HFFc6 (cell line): ENCODE measurements at regions not wholly inside any gene's neighbourhood (a gene's known extent, or its start where the extent isn't known, plus 50 kb on each side); places are given as distances from the start of the nearest gene placed in this dataset.

Experiments
- DNase-seq: peaks from one replicate; pipeline ENCODE4 v3.0.0-alpha.2; 2018
- H3K27ac Mint-ChIP-seq: 2 replicates; pipeline ENCODE4 v1.8.0; 2020; ENCODE audit warnings: mild to moderate bottlenecking, mixed read lengths
- H3K27me3 Mint-ChIP-seq: 2 replicates; pipeline ENCODE4 v1.8.0; 2021; ENCODE audit warnings: mild to moderate bottlenecking, moderate library complexity, mixed read lengths; ENCODE audit not compliant: insufficient read depth
- H3K36me3 Mint-ChIP-seq: 2 replicates; pipeline ENCODE4 v1.8.0; 2021; ENCODE audit warnings: low read depth, mixed read lengths
- H3K4me1 Mint-ChIP-seq: 2 replicates; pipeline ENCODE4 v1.8.0; 2020; ENCODE audit warnings: low read depth, mixed read lengths
- H3K4me3 Mint-ChIP-seq: 2 replicates; pipeline ENCODE4 v1.8.0; 2020; ENCODE audit warnings: mild to moderate bottlenecking, moderate library complexity, mixed read lengths
- H3K9me3 Mint-ChIP-seq: 2 replicates; pipeline ENCODE4 v1.8.0; 2020; ENCODE audit warnings: mild to moderate bottlenecking, mixed read lengths
- TF ChIP-seq, protein P1 (sequence below): fragments of 200-600 bp; sonication (generic); IDR thresholded peaks from 2 replicates; pipeline ENCODE4 v1.5.0; 2021; ENCODE audit warnings: antibody characterized with exemption, mild to moderate bottlenecking

DNA sequence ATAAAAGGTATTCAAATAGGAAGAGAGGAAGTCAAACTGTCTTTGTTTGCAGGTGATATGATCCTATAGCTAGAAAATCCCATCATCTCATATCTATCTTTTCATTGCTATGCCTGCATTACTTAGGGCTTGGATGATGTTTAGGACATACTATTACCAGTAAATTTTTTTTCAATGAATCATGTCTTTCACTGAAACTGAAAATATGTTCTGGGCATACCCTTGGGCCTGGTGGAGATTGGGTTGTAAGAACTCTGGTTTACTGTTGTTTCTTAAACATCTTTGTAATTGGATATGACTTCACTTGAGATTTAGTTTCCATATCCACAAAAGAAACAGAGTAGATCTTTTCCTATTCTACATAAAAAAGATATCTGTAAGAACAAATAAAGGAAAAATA is 502.2 kb upstream of the PRMT6 start:
- Mint-ChIP-seq H3K4me1 (no peaks in the 10 kb centered on the region), H3K4me3 (no peak overlapping the region), H3K36me3 (no peaks in the 10 kb centered on the region), H3K27ac (no peak overlapping the region), H3K27me3 (no peaks in the 10 kb centered on the region), H3K9me3 (peaks cover 38% of the 10 kb centered on the region)
- DNase-seq: no peak
- TF ChIP-seq, protein P1, sequence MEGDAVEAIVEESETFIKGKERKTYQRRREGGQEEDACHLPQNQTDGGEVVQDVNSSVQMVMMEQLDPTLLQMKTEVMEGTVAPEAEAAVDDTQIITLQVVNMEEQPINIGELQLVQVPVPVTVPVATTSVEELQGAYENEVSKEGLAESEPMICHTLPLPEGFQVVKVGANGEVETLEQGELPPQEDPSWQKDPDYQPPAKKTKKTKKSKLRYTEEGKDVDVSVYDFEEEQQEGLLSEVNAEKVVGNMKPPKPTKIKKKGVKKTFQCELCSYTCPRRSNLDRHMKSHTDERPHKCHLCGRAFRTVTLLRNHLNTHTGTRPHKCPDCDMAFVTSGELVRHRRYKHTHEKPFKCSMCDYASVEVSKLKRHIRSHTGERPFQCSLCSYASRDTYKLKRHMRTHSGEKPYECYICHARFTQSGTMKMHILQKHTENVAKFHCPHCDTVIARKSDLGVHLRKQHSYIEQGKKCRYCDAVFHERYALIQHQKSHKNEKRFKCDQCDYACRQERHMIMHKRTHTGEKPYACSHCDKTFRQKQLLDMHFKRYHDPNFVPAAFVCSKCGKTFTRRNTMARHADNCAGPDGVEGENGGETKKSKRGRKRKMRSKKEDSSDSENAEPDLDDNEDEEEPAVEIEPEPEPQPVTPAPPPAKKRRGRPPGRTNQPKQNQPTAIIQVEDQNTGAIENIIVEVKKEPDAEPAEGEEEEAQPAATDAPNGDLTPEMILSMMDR: no peak

DNA sequence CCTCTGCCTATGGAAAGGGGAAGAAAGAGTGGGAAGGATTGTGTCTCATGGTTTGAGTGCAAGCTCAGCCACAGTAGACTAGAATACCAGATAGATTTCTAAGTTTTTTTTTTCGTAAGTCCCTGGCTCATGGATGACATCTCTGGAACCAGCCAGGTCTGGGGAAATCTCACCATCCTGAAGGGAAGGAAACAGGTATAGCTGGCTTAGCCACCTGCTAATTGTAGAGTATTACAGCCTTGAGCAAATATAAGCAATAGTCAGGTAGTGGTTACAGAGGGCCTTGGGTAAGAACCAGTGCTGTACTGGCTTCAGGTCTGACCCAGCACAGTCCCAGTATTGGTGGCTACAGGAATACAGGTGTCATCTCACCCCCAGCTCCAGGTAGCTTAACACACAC is 500.9 kb upstream of the PRMT6 start:
- TF ChIP-seq, protein P1: no peak
- peaks cover 45% of the 10 kb centered on the region for H3K9me3 Mint-ChIP-seq
- H3K4me1 Mint-ChIP-seq: no peaks in the 10 kb centered on the region
- H3K27ac Mint-ChIP-seq: no peak overlapping the region
- H3K27me3 Mint-ChIP-seq: no peaks in the 10 kb centered on the region
- no peak for DNase-seq
- no peaks in the 10 kb centered on the region for H3K36me3 Mint-ChIP-seq
- H3K4me3 Mint-ChIP-seq: no peak overlapping the region

DNA sequence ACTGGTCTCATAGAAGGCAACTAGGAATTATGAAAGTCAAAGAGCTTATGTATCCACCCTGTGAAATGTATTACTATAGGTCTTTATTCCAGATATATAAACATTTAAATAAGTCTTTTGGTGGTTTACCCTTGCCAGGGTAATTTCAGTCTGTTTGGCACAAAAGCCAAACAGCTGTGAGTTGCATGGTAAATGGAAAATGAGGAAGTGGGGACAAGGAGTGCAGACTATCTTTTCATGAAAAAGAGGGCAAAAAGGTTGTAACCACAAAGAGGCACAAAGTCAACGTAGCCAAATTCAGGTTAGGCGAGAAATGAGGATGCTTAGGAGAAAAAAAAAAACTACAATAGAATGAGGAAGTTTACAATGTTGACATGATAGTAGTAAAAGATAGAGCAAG is 492.3 kb upstream of the PRMT6 start:
- TF ChIP-seq, protein P1: no peak
- DNase-seq: no peak
- Mint-ChIP-seq H3K36me3 (no peaks in the 10 kb centered on the region; the same call in 1 of the 2 replicates), H3K4me1 (no peaks in the 10 kb centered on the region), H3K27me3 (no peaks in the 10 kb centered on the region), H3K9me3 (peaks cover 27% of the 10 kb centered on the region), H3K4me3 (no peak overlapping the region), H3K27ac (no peak overlapping the region)

DNA sequence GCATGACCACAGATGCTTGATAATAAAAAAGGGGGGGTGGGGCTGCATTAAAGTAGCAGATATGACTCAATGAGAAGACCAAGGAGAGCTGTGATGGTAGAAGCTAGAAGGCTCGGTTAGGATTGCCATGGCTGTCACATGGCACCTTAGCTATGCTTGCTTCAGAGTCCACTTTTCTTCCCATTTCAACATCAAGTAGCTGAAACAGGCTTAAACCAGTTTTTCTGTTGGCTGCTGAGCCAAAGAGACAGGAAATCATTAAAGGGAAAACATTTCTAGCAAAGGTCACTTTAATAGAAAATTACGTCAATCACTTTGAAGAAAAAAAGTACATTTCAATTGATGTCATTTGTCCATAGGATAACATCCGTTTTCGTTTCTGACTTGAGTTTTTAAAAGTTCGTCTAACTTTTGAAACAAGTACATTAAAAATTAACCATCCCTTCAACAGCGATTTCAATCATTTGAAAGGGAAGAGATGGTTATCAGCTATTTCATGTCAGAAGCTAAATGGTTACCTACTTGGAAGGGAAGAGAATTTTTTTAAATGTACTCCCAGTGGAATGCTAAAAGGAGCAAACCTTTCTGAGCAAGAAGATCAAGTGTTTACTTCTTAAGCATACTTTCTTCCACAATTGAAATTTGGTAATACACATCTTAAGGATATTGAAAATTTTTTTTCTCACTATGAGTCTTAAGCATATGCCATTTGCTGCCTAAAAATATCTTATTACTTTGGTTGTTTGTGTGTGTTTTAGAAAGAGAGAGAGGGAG is 488.1 kb upstream of the PRMT6 start:
- H3K9me3 Mint-ChIP-seq: peaks cover 18% of the 10 kb centered on the region
- no peak for DNase-seq
- no peaks in the 10 kb centered on the region for H3K4me1 Mint-ChIP-seq
- TF ChIP-seq, protein P1: no peak
- H3K27ac Mint-ChIP-seq: no peak overlapping the region
- no peaks in the 10 kb centered on the region for H3K36me3 Mint-ChIP-seq
- no peak overlapping the region for H3K4me3 Mint-ChIP-seq
- H3K27me3 Mint-ChIP-seq: no peaks in the 10 kb centered on the region

DNA sequence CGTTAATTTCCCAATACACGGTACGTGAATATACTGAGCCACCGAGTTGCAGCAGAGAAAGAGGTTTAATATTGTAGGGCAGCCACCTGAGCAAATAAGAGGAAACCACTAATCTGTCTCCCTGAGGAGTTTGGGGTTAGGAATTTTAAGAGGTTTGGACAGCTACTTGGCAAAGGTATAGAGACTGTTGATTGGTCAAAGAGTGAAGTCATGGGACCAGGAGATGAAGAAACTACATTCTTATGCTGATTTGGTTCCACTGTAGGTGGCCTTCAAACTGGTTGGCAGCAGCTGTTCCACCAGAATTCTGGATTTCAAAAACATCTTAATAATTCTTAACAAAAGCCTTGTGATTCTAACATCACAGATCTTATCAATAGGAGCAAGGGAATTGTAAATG is 485.4 kb upstream of the PRMT6 start:
- H3K27ac Mint-ChIP-seq: no peak overlapping the region
- peaks cover 20% of the 10 kb centered on the region for H3K9me3 Mint-ChIP-seq
- DNase-seq: no peak
- H3K4me1 Mint-ChIP-seq: no peaks in the 10 kb centered on the region
- no peaks in the 10 kb centered on the region for H3K27me3 Mint-ChIP-seq
- TF ChIP-seq, protein P1: no peak
- no peaks in the 10 kb centered on the region for H3K36me3 Mint-ChIP-seq
- no peak overlapping the region for H3K4me3 Mint-ChIP-seq
